Heart right ventricle (tissue), 16 donors: ENCODE measurements at regions not wholly inside any gene's neighbourhood (a gene's known extent, or its start where the extent isn't known, plus 50 kb on each side); places are given as distances from the start of the nearest gene placed in this dataset.
"Not testable (repeated sequence)": the region's sequence is repeated elsewhere in the genome, so short reads cannot be mapped to it uniquely, and the experiment has no call there.

Source experiments
- ATAC-seq, 8 donors: fragments of 200-7000 bp; cut with Tn5 transposase; one replicate each; pipeline ENCODE4 v1.9.1; 2020; ENCODE audit warnings: mild to moderate bottlenecking in 8 of 8, moderate library complexity in 8 of 8, moderate number of reproducible peaks in 1 of 8
- DNase-seq, 2 donors: peaks; one replicate each; pipeline ENCODE4 v3.0.0-alpha.2; 2020
- H3K27ac ChIP-seq, 10 donors: fragments of 200-600 bp; sonication (generic) in 2 of 10; one replicate each; pipeline versions ENCODE4 v1.5.0 to v1.8.0; 2020 to 2022; ENCODE audit warnings: mild to moderate bottlenecking in 3 of 10
- H3K27me3 ChIP-seq, 7 donors: fragments of 200-600 bp; one replicate each; pipeline ENCODE4 v1.8.0; 2021 to 2022; ENCODE audit warnings: mild to moderate bottlenecking in 2 of 7
- H3K36me3 ChIP-seq, 9 donors: fragments of 200-600 bp; sonication (generic) in 1 of 9; one replicate each; pipeline versions ENCODE4 v1.5.0 to v1.8.0; 2020 to 2022; ENCODE audit warnings: mild to moderate bottlenecking in 2 of 9
- H3K4me1 ChIP-seq, 9 donors: fragments of 200-600 bp; sonication (generic) in 1 of 9; one replicate each; pipeline versions ENCODE4 v1.5.0 to v1.8.0; 2020 to 2022; ENCODE audit warnings: mild to moderate bottlenecking in 4 of 9
- H3K4me3 ChIP-seq, 10 donors: fragments of 200-600 bp; sonication (generic) in 2 of 10; one replicate each; pipeline versions ENCODE4 v1.5.0 to v1.8.0; 2020 to 2022; ENCODE audit warnings: mild to moderate bottlenecking in 7 of 10, moderate library complexity in 2 of 10
- H3K9me3 ChIP-seq, 11 donors: fragments of 200-600 bp in 10 of 11; sonication (generic) in 2 of 11; one replicate each; pipeline versions ENCODE4 v1.5.0 to v1.8.0; 2013 to 2022; ENCODE audit warnings: mild to moderate bottlenecking in 2 of 11, control low read depth in 1 of 11, moderate library complexity in 1 of 11
- CTCF ChIP-seq, 9 donors: fragments of 200-600 bp; sonication (generic) in 2 of 9; IDR thresholded peaks; one replicate each; pipeline versions ENCODE4 v1.5.0 to v1.8.0; 2021 to 2022; ENCODE audit warnings: antibody characterized with exemption in 9 of 9, mild to moderate bottlenecking in 5 of 9, moderate library complexity in 1 of 9
- WGBS, 2 donors: extraction: QIAGEN DNeasy Blood & Tissue Kit; methylation state at CpG; one replicate each; pipeline ENCODE4 v1.1.7; 2013; ENCODE audit warnings: inconsistent platforms in 1 of 2; 5-methylcytosine and 5-hydroxymethylcytosine counted together
- intact Hi-C, 10 donors: fragments of 100-400 bp; cut with DNase I; formaldehyde crosslinking; loops; one replicate each; pipeline versions ENCODE4 v1.11.1 to v1.14.2; 2022
- donor health status: Arrhythmogenic right ventricular cardiomyopathy.
- donor health status: ischemic (EF 13 %, LVEDD 7.1; RV severe dilation, severe dysfunction).
- donor health status: healthy with polysubstance abuse.
- donor health status: DM: no; HTN: yes; CAD: no.
- donor health status: DM: no; HTN: no; CAD: no.
- donor health status: ischemic (EF 25% LVEDD 6.9; RV normal size, moderate dysfunction).
- donor health status: ischemic (EF 25% LVEDD 5.7; RV mildly dilated, moderate dysfunction).
- donor health status: healthy.
- donor health status: DM: yes; HTN: yes; CAD: no.
- donor health status: Ischemic cardiomyopathy.
- donor health status: ischemic (EF 35%, LVEDD 5.7; RV mildly dilated, moderate dysfunction).
- donor health status: nonischemic (EF 11% LVEDD 7.7; RV severe dilation, severe dysfunction).
- donor health status: DM: yes; HTN: yes; CAD: no.
- donor health status: PGD.
- donor health status: ischemic (EF 29% LVEDD 5.4; RV normal size, mild dysfunction).
- donor health status: nonischemic (EF 23%, LVEDD 6.1; RV moderate dilation, normal function).

GRCh38 chr12:59365133-59365532 lies 230.7 kb upstream of the SLC16A7 start:
- ATAC-seq (no peak), DNase-seq (no peak)

GRCh38 chr12:59357811-59358210 lies 238.0 kb upstream of the SLC16A7 start:
- TF ChIP-seq CTCF (IDR thresholded peaks at IDR 0.05): no peak

More at GRCh38 chr12:59365133-59365532, 230.7 kb upstream of the SLC16A7 start:
- 83 to 86% methylated on average over 2 of the region's 2 CpGs for WGBS, 2 donors
- Histone ChIP-seq H3K4me3 (no peak overlapping the region), H3K36me3 (no peaks in the 10 kb centered on the region), H3K4me1 (no peaks in the 10 kb centered on the region), H3K27me3 (no peaks in the 10 kb centered on the region), H3K27ac (no peak overlapping the region), H3K9me3 (no peaks in the 10 kb centered on the region)
- TF ChIP-seq CTCF (IDR thresholded peaks at IDR 0.05): no peak
- intact Hi-C loops: no loop called here

GRCh38 chr12:59346248-59346647 lies 249.6 kb upstream of the SLC16A7 start:
- H3K4me1 ChIP-seq, H3K27ac ChIP-seq, intact Hi-C loops, DNase-seq, H3K4me3 ChIP-seq, ATAC-seq, H3K27me3 ChIP-seq, H3K36me3 ChIP-seq: not testable (repeated sequence)
- peaks cover 0 to 16% (median 0%) of the 10 kb centered on the region in 11 donors for H3K9me3 ChIP-seq
- 51 to 57% methylated on average over 5 of the region's 5 CpGs for WGBS, 2 donors

More at GRCh38 chr12:59357811-59358210, 238.0 kb upstream of the SLC16A7 start:
- H3K4me3 ChIP-seq: no peak overlapping the region
- intact Hi-C loops: no loop called here
- ATAC-seq: no peak
- no peaks in the 10 kb centered on the region for H3K9me3 ChIP-seq
- no peaks in the 10 kb centered on the region for H3K36me3 ChIP-seq
- H3K27ac ChIP-seq: no peak overlapping the region
- H3K27me3 ChIP-seq: no peaks in the 10 kb centered on the region
- H3K4me1 ChIP-seq: no peaks in the 10 kb centered on the region
- WGBS, 2 donors: 25 to 32% methylated on average over 1 of the region's 1 CpG
- no peak for DNase-seq

GRCh38 chr12:59345406-59345805 lies 250.4 kb upstream of the SLC16A7 start:
- WGBS, 2 donors: 74 to 77% methylated on average over 4 of the region's 4 CpGs
- no peak overlapping the region for H3K4me3 ChIP-seq
- H3K9me3 ChIP-seq: peaks cover 0 to 16% (median 0%) of the 10 kb centered on the region in 11 donors
- no peak for TF ChIP-seq CTCF (IDR thresholded peaks at IDR 0.05)
- no peak for ATAC-seq
- no peaks in the 10 kb centered on the region for H3K36me3 ChIP-seq
- H3K4me1 ChIP-seq: no peaks in the 10 kb centered on the region
- H3K27me3 ChIP-seq: no peaks in the 10 kb centered on the region
- intact Hi-C loops: no loop called here
- DNase-seq: no peak
- no peak overlapping the region for H3K27ac ChIP-seq

- no peak for DNase-seq
- no peak overlapping the region for H3K4me3 ChIP-seq
- no peaks in the 10 kb centered on the region for H3K4me1 ChIP-seq
- no peaks in the 10 kb centered on the region for H3K36me3 ChIP-seq
- intact Hi-C loops: no loop called here
- no peak for TF ChIP-seq CTCF (IDR thresholded peaks at IDR 0.05)
- WGBS, 2 donors: 0 to 4% methylated on average over 1 of the region's 1 CpG
- H3K27me3 ChIP-seq: no peaks in the 10 kb centered on the region
- no peak overlapping the region for H3K27ac ChIP-seq
- ATAC-seq: no peak
- peaks cover 0 to 16% (median 0%) of the 10 kb centered on the region in 11 donors for H3K9me3 ChIP-seq
Measured at GRCh38 chr12:59344224-59344623, 251.6 kb upstream of the SLC16A7 start.
